Astrocyte (in vitro differentiated cells and primary cell): ENCODE measurements at regions not wholly inside any gene's neighbourhood (a gene's known extent, or its start where the extent isn't known, plus 50 kb on each side); places are given as distances from the start of the nearest gene placed in this dataset.

Experiments used
- EZH2 ChIP-seq: IDR thresholded peaks from 2 replicates; pipeline ENCODE4 v1.6.1; 2012; ENCODE audit warnings: mild to moderate bottlenecking, low read length, inconsistent platforms; ENCODE audit not compliant: insufficient read depth
- TF ChIP-seq, protein P1 (sequence below): IDR thresholded peaks from 2 replicates; pipeline ENCODE4 v1.5.1; 2011; ENCODE audit warnings: low read depth, mild to moderate bottlenecking, inconsistent platforms, low read length, moderate library complexity; ENCODE audit not compliant: insufficient read depth

- TF ChIP-seq, protein P1, sequence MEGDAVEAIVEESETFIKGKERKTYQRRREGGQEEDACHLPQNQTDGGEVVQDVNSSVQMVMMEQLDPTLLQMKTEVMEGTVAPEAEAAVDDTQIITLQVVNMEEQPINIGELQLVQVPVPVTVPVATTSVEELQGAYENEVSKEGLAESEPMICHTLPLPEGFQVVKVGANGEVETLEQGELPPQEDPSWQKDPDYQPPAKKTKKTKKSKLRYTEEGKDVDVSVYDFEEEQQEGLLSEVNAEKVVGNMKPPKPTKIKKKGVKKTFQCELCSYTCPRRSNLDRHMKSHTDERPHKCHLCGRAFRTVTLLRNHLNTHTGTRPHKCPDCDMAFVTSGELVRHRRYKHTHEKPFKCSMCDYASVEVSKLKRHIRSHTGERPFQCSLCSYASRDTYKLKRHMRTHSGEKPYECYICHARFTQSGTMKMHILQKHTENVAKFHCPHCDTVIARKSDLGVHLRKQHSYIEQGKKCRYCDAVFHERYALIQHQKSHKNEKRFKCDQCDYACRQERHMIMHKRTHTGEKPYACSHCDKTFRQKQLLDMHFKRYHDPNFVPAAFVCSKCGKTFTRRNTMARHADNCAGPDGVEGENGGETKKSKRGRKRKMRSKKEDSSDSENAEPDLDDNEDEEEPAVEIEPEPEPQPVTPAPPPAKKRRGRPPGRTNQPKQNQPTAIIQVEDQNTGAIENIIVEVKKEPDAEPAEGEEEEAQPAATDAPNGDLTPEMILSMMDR: no peak
- no peak for TF ChIP-seq EZH2
These were observed 57.3 kb upstream of the THBS2 start for GRCh38 chr6:169310983-169311382.
